GM12878 (cell line): ENCODE measurements at regions not wholly inside any gene's neighbourhood (a gene's known extent, or its start where the extent isn't known, plus 50 kb on each side); places are given as distances from the start of the nearest gene placed in this dataset.

Experiments used
- NRF1 ChIP-seq: conservative IDR thresholded peaks from 2 replicates; pipeline ENCODE4 v1.6.1; 2011; ENCODE audit warnings: mild to moderate bottlenecking, low read depth, low read length, improper control_type of control experiment
- TBL1XR1 ChIP-seq: IDR thresholded peaks from 2 replicates; pipeline ENCODE4 v1.6.1; 2012; ENCODE audit warnings: low read depth, low read length, improper control_type of control experiment

DNA sequence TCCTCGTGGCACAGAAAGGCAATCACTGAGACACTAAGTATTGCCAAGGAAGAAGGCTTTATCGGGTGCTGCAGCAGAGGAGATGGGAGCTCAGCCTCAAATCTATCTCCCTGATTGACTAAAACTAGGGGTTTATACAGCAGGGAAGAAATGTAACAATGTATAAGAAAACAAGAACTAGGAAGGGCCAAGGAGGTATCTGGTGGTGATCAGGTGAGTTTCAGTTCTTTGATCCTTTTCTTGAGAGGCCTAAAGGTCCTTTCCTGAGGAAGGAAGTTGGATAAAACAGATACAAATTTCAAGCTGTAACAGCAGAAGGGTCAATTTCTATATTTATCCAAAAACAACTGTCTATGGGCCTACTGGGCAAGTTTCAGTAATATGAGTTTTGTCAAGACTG lies 212.4 kb downstream of the COPRS start:
- TF ChIP-seq NRF1 (no peak), TBL1XR1 (no peak)
